SK-N-SH (cell line): ENCODE measurements at regions not wholly inside any gene's neighbourhood (a gene's known extent, or its start where the extent isn't known, plus 50 kb on each side); places are given as distances from the start of the nearest gene placed in this dataset.

Experiments used
- CTCF ChIP-seq: fragments of 200-600 bp; sonication (generic); IDR thresholded peaks from 2 replicates; pipeline ENCODE4 v1.6.1; 2017; ENCODE audit warnings: antibody characterized with exemption, mild to moderate bottlenecking, moderate library complexity
- EP300 ChIP-seq, 2 experiments: IDR thresholded peaks; 2 replicates each; pipeline versions ENCODE4 v1.4.0 to v1.6.1; 2012; ENCODE audit warnings: borderline replicate concordance in 1 of 2, low read depth in 1 of 2, low read length in 1 of 2
- EZH2phosphoT487 ChIP-seq: fragments of 200-600 bp; sonication (generic); IDR thresholded peaks from 2 replicates; pipeline ENCODE4 v1.6.1; 2017; ENCODE audit warnings: low read depth, mixed run types, mild to moderate bottlenecking, antibody characterized with exemption, moderate library complexity, borderline replicate concordance
- JUND ChIP-seq: IDR thresholded peaks from 2 replicates; pipeline ENCODE4 v1.4.0; 2012
- MXI1 ChIP-seq: IDR thresholded peaks from 2 replicates; pipeline ENCODE4 v1.6.1; 2012; ENCODE audit warnings: mild to moderate bottlenecking, low read depth, low read length, improper control_type of control experiment

DNA sequence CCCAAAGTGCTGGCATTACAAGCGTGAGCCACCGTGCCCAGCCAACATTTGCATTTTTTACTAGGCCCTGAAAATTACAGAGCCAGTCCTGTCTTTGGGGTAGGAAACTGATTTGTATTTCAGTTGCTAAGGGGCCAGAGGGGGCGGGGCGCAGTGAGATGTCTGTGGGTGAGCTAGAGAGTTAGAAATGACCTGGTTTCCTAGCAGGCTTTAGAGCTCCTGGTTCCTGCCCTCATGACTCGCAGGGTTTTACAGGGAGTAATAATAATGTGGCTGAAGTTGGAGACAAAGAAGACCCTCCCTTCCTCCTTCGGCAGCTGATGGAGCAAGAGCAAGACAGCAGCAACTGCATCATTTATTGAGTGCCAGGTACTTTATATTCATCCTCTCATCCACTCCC lies 131.5 kb downstream of the TFAP2C start:
- TF ChIP-seq EZH2phosphoT487 (no peak), EP300 (IDR thresholded peaks at IDR 0.05; ENCODE audit: borderline replicate concordance in 1 of 2, low read depth in 1 of 2, low read length in 1 of 2) (no peak), CTCF (no peak), MXI1 (no peak), JUND (no peak)
